ENCODE measurements at regions not wholly inside any gene's neighbourhood (a gene's known extent, or its start where the extent isn't known, plus 50 kb on each side); places are given as distances from the start of the nearest gene placed in this dataset.

DNA sequence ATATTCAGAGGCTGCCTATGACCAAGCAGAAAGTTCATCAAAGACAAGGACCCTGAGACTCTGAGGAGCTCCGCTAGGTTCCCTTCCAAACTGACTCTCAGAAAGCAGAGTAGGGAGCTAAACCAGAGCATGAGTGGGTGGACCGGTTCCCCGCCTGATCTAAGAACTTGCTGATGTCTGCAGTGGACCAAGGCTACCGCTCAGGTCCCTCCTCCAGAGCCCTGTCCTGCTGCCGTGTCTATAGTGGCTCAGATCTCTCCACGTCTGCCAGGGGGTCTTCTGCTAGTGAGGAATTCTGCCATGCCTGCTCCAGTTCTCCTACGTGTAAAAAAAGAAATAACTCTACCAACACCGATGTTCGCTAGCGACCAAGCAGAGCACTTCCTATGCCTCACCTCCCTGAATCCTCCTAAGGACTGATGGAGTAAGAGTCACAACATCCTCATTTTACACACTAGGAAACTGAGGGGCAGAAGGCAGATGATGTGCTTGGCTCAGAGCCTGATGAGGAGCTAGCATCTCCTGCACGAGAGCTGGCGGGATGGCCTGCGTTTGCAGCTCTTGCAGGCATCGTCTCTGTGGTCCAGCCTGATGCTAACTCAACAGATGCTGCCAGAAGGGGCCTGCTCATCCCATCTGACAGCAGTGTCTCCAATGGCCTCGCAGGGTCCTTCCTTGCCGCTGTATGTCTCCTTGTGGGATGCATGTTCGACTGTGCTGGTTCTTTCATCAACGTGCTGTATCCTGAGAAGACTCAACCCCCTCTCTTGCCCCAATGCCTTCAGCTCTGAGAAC is 265.5 kb downstream of the C16orf95 start:
- Histone ChIP-seq H3K27me3 (replicated peaks; ENCODE audit: insufficient read depth) (no peaks in the 10 kb centered on the region), H3K4me1 (ENCODE audit: control insufficient read depth in 1 of 2, low read depth in 2 of 2) (peaks cover 0 to 6% of the 10 kb centered on the region in 2 donors)

DNA sequence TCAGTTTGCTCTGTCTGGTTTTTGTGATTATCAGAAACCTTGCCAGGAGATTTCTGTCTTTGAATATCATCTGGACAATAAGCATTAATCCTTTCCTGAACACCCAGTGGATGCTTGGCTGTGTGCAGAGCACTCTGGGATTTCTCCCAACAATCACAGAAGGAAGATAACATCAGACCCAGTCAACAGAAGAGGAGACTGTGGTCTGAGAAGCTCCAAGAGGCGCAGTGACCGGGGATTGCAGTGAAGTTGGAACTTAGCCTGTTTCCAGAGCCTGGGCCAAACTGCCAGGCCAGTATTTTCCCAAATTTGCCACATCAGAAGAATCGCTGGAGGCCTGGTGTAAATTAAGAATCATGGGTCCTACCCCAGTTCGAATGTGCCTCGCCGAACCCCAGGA is 264.7 kb downstream of the C16orf95 start:
- TF ChIP-seq, protein P1, sequence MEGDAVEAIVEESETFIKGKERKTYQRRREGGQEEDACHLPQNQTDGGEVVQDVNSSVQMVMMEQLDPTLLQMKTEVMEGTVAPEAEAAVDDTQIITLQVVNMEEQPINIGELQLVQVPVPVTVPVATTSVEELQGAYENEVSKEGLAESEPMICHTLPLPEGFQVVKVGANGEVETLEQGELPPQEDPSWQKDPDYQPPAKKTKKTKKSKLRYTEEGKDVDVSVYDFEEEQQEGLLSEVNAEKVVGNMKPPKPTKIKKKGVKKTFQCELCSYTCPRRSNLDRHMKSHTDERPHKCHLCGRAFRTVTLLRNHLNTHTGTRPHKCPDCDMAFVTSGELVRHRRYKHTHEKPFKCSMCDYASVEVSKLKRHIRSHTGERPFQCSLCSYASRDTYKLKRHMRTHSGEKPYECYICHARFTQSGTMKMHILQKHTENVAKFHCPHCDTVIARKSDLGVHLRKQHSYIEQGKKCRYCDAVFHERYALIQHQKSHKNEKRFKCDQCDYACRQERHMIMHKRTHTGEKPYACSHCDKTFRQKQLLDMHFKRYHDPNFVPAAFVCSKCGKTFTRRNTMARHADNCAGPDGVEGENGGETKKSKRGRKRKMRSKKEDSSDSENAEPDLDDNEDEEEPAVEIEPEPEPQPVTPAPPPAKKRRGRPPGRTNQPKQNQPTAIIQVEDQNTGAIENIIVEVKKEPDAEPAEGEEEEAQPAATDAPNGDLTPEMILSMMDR (IDR thresholded peaks at IDR 0.05), result no peak
- no peak for ATAC-seq (ENCODE audit: insufficient number of reproducible peaks, low FRiP score, low read depth)
- H3K9me3 ChIP-seq, result no peaks in the 10 kb centered on the region
- no peak overlapping the region for H3K4me3 ChIP-seq
- peaks cover 0 to 6% of the 10 kb centered on the region in 2 donors for H3K4me1 ChIP-seq (ENCODE audit: control insufficient read depth in 1 of 2, low read depth in 2 of 2)
- no peak for DNase-seq (ENCODE audit: low spot score)
- H3K27me3 ChIP-seq (replicated peaks; ENCODE audit: insufficient read depth), result no peaks in the 10 kb centered on the region
- H3K36me3 ChIP-seq, result no peaks in the 10 kb centered on the region
- no peak overlapping the region for H3K27ac ChIP-seq

More for the DNA sequence above, 265.5 kb downstream of the C16orf95 start:
- Histone ChIP-seq H3K36me3 (no peaks in the 10 kb centered on the region), H3K4me3 (no peak overlapping the region), H3K27ac (no peak overlapping the region), H3K9me3 (no peaks in the 10 kb centered on the region)
- ATAC-seq (ENCODE audit: insufficient number of reproducible peaks, low FRiP score, low read depth) (no peak), DNase-seq (ENCODE audit: low spot score) (no peak)
- TF ChIP-seq, protein P1 (IDR thresholded peaks at IDR 0.05), result no peak

DNA sequence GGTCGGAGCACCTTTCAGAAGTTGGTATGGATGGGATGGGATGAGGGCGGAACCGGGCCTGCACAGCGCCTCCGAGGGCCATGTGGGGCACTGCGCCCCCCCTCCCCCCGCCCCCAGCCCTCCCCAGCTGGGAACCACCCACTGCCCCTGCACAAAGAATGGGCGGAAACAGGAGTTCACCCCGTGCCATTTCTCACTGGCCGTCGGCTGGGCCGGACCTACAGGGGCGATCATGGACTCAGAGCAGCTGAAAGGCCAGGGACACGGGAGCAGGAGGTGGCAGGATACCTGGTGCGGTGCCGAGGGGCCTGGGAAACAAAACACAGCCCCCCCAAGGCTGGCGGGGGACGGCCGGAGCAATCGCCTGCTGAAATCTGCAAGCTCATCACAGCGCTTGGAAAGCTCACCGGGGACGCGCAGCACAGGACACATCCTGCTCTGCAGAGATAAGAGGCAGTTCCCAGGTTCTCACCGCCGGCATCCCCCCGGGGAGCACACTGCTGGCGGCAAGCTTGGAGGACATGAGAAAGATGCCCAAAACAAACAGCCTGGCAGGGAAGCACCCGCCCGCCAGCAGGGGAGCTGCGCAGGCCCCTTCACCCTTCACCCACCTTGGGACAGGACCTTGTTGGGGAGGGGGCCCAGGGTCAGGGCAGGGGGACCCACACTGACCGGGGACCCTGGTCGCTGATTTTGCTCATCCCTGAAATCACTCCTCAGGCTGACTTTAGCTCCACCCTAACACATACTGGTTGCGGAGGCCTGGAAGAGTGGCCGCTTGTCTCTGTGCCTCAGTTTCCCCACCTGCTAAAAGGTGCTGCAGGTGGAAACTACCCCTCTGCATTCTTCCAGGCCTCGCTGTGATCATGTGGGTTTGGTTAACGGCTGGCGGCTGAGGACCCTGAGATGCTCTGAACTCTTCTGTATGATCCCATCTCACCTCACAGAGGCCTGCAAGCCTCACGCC is 263.9 kb downstream of the C16orf95 start:
- no peak for ATAC-seq (ENCODE audit: insufficient number of reproducible peaks, low FRiP score, low read depth)
- no peak overlapping the region for H3K4me3 ChIP-seq
- H3K4me1 ChIP-seq (ENCODE audit: control insufficient read depth in 1 of 2, low read depth in 2 of 2), result peaks cover 0 to 6% of the 10 kb centered on the region in 2 donors
- no peaks in the 10 kb centered on the region for H3K9me3 ChIP-seq
- H3K27ac ChIP-seq, result no peak overlapping the region
- no peak for DNase-seq (ENCODE audit: low spot score)
- H3K36me3 ChIP-seq, result no peaks in the 10 kb centered on the region
- TF ChIP-seq, protein P1 (IDR thresholded peaks at IDR 0.05), result no peak
- no peaks in the 10 kb centered on the region for H3K27me3 ChIP-seq (replicated peaks; ENCODE audit: insufficient read depth)

DNA sequence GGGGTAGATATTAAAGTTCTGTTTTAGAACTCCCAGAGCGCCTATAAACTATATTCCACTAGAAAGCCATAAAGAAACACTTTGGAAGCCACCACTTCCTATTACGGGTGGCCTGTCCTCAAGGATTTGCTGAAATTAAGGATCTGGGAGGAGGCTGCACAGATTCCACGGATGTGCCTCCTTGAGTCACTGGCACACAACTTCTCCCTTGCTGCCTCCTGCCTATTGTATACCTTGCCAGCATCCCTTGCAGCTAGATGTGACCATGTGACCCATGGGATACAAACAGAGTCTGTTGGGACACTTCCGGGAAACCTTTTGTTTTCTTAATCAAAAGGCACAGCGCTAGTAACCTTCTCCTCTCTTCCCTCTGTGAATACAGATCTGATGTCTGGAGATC is 263.0 kb downstream of the C16orf95 start:
- no peaks in the 10 kb centered on the region for H3K27me3 ChIP-seq (replicated peaks; ENCODE audit: insufficient read depth)
- DNase-seq (ENCODE audit: low spot score), result no peak
- TF ChIP-seq, protein P1 (IDR thresholded peaks at IDR 0.05), result no peak
- no peak overlapping the region for H3K27ac ChIP-seq
- no peak overlapping the region for H3K4me3 ChIP-seq
- no peak for ATAC-seq (ENCODE audit: insufficient number of reproducible peaks, low FRiP score, low read depth)
- H3K4me1 ChIP-seq (ENCODE audit: control insufficient read depth in 1 of 2, low read depth in 2 of 2), result peaks cover 0 to 6% of the 10 kb centered on the region in 2 donors
- no peaks in the 10 kb centered on the region for H3K36me3 ChIP-seq
- no peaks in the 10 kb centered on the region for H3K9me3 ChIP-seq

DNA sequence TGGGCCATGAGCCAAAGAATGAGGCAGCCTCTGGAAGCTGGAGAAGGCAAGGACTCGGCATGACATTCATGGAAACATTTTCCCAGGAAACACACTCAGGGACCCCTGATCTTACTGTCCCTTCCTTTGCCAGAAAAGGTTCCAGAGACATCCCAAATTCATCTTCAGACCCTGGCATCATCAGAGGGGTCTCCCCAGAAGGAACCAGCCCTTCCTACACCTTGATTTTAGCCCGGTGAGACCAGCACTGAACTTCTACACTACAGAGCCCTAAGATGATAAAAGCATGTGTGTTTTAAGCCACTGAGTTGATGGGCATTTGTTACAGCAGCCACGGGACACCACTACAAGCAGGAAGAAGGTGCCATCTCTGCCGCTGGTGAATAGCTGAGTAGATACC is 262.3 kb downstream of the C16orf95 start:
- no peak for ATAC-seq (ENCODE audit: insufficient number of reproducible peaks, low FRiP score, low read depth)
- Histone ChIP-seq H3K4me1 (ENCODE audit: control insufficient read depth in 1 of 2, low read depth in 2 of 2) (peaks cover 0 to 10% of the 10 kb centered on the region in 2 donors), H3K9me3 (no peaks in the 10 kb centered on the region), H3K36me3 (no peaks in the 10 kb centered on the region), H3K4me3 (no peak overlapping the region), H3K27ac (no peak overlapping the region), H3K27me3 (replicated peaks; ENCODE audit: insufficient read depth) (no peaks in the 10 kb centered on the region)
- DNase-seq (ENCODE audit: low spot score), result no peak
- TF ChIP-seq, protein P1 (IDR thresholded peaks at IDR 0.05), result no peak

All from thoracic aorta (tissue), 2 donors.